BLaER1 (cell line): ENCODE measurements at regions not wholly inside any gene's neighbourhood (a gene's known extent, or its start where the extent isn't known, plus 50 kb on each side); places are given as distances from the start of the nearest gene placed in this dataset.
"Not testable (repeated sequence)": the region's sequence is repeated elsewhere in the genome, so short reads cannot be mapped to it uniquely, and the experiment has no call there.

Source experiments
- H3K27ac ChIP-seq: shearing (Covaris generic); formaldehyde crosslinking; 2 replicates; pipeline ENCODE4 v1.8.1; 2022
- H3K27me3 ChIP-seq: shearing (Covaris generic); formaldehyde crosslinking; 2 replicates; pipeline ENCODE4 v1.8.1; 2022
- H3K36me3 ChIP-seq: shearing (Covaris generic); formaldehyde crosslinking; 2 replicates; pipeline ENCODE4 v1.8.1; 2022
- H3K4me1 ChIP-seq: shearing (Covaris generic); formaldehyde crosslinking; 2 replicates; pipeline ENCODE4 v1.8.1; 2022
- H3K4me2 ChIP-seq: shearing (Covaris generic); formaldehyde crosslinking; 2 replicates; pipeline ENCODE4 v1.8.1; 2022
- H3K4me3 ChIP-seq: shearing (Covaris generic); formaldehyde crosslinking; 2 replicates; pipeline ENCODE4 v1.8.1; 2022
- H3K9ac ChIP-seq: shearing (Covaris generic); formaldehyde crosslinking; 2 replicates; pipeline ENCODE4 v1.8.1; 2022
- H3K9me3 ChIP-seq: shearing (Covaris generic); formaldehyde crosslinking; 2 replicates; pipeline ENCODE4 v1.8.1; 2022
- H4K20me1 ChIP-seq: shearing (Covaris generic); formaldehyde crosslinking; 2 replicates; pipeline ENCODE4 v1.8.1; 2022
- Cebpa-rat ChIP-seq: shearing (Covaris generic); IDR thresholded peaks from 2 replicates; pipeline ENCODE4 v1.8.1; 2022

GRCh38 chr4:102210806-102211205 is 134.5 kb downstream of the SLC39A8 start:
- not testable (repeated sequence) for H3K4me1 ChIP-seq, H3K36me3 ChIP-seq, H3K4me3 ChIP-seq, H3K27me3 ChIP-seq, H3K9ac ChIP-seq, H3K27ac ChIP-seq, H4K20me1 ChIP-seq, H3K4me2 ChIP-seq, H3K9me3 ChIP-seq

- not testable (repeated sequence) for H3K4me2 ChIP-seq, H3K27me3 ChIP-seq, H3K9ac ChIP-seq, H3K4me1 ChIP-seq, H3K36me3 ChIP-seq, H3K4me3 ChIP-seq, H3K27ac ChIP-seq, H4K20me1 ChIP-seq, H3K9me3 ChIP-seq
Measured at GRCh38 chr4:102204634-102205033, 140.6 kb downstream of the SLC39A8 start.

- TF ChIP-seq Cebpa-rat = no peak
- peaks cover 8% of the 10 kb centered on the region; the same call in 1 of the 2 replicates for H3K4me1 ChIP-seq
Measured at GRCh38 chr4:102196221-102196620, 149.1 kb downstream of the SLC39A8 start.

DNA sequence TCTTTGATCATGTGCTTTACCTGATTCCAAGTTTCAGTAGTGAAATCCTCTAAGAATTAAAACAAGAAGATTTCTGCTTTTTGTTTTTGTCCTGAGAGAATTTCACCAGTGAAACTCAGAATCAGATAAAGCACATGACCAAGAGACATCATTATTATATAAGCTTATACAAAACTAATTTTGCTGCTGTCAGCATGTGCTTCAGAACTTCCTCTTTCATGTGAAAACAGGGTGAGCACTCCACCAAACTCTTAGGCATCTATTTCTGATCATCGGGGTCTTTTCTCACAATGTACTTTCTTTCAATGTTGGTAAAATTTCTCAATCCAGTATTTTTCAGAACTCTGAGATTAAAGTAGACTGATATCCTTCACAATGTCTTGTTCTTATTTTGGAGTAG is 152.1 kb downstream of the SLC39A8 start:
- Histone ChIP-seq H3K4me1 (peaks cover 8% of the 10 kb centered on the region; the same call in 1 of the 2 replicates), H3K9ac (no peak overlapping the region), H3K27ac (no peak overlapping the region), H3K4me3 (no peak overlapping the region), H3K36me3 (no peaks in the 10 kb centered on the region), H3K9me3 (no peaks in the 10 kb centered on the region), H4K20me1 (no peaks in the 10 kb centered on the region), H3K27me3 (no peaks in the 10 kb centered on the region), H3K4me2 (no peak overlapping the region)
- no peak for TF ChIP-seq Cebpa-rat

More at GRCh38 chr4:102196221-102196620, 149.1 kb downstream of the SLC39A8 start:
- Histone ChIP-seq H3K36me3 (no peaks in the 10 kb centered on the region), H3K4me3 (no peak overlapping the region), H3K9ac (no peak overlapping the region), H3K27ac (no peak overlapping the region), H3K4me2 (no peak overlapping the region), H4K20me1 (no peaks in the 10 kb centered on the region), H3K9me3 (no peaks in the 10 kb centered on the region), H3K27me3 (no peaks in the 10 kb centered on the region)

- H3K9ac ChIP-seq = no peak overlapping the region
- H3K4me1 ChIP-seq = no peaks in the 10 kb centered on the region
- H3K9me3 ChIP-seq = no peaks in the 10 kb centered on the region
- no peak overlapping the region for H3K27ac ChIP-seq
- H3K4me3 ChIP-seq = no peak overlapping the region
- no peaks in the 10 kb centered on the region for H4K20me1 ChIP-seq
- no peak overlapping the region for H3K4me2 ChIP-seq
- H3K27me3 ChIP-seq = no peaks in the 10 kb centered on the region
- H3K36me3 ChIP-seq = no peaks in the 10 kb centered on the region
- TF ChIP-seq Cebpa-rat = no peak
Measured at GRCh38 chr4:102180046-102180445, 165.2 kb downstream of the SLC39A8 start.

DNA sequence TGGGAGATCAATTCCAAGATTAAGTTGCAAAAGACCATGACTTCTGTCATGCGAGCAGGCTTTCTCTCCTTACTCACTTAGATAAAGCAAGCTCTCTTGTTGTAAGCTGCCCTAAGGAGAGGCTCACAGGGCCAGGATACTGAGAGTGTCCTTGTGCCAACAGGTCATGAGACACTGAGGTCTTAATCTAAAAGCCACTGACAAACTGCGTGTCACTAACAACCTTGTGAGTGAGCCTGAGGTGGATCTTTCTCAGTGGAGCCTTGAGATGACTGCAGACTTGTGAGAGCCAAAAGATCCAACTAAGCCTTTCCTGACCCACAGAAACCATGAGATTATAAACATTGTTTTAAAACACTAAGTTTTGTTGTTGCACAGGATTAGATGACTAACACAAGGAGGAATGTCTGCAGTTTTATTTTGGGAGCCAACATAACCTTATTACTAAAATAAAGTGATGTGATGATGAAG is 170.5 kb downstream of the SLC39A8 start:
- no peak overlapping the region for H3K4me2 ChIP-seq
- TF ChIP-seq Cebpa-rat = no peak

DNA sequence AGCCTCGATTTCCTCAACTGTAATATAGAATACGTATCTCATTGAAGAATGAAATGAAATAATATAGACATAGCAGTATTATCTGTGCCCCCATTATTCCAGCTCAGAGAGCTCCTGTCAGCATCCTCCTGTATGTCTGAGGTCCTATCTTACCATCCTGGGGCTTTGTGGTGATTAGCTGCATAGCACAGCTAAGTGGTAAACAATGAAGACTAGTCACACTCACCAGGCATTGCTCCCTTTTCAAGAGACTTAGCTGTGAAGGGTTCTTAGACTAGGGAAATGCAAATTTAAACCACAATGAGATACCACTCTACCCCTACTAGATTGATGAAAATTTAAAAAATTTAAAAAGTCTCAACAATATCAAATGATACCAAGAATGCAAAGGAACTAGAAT is 172.9 kb downstream of the SLC39A8 start:
- Histone ChIP-seq H3K4me3 (no peak overlapping the region), H3K4me1 (peaks cover 9% of the 10 kb centered on the region), H3K9me3 (no peaks in the 10 kb centered on the region), H3K27me3 (no peaks in the 10 kb centered on the region), H3K36me3 (no peaks in the 10 kb centered on the region), H3K4me2 (no peak overlapping the region), H3K27ac (no peak overlapping the region), H3K9ac (no peak overlapping the region), H4K20me1 (no peaks in the 10 kb centered on the region)
- TF ChIP-seq Cebpa-rat = no peak

More for the DNA sequence above, 170.5 kb downstream of the SLC39A8 start:
- Histone ChIP-seq H3K36me3 (no peaks in the 10 kb centered on the region), H3K9ac (no peak overlapping the region), H3K27ac (no peak overlapping the region), H4K20me1 (no peaks in the 10 kb centered on the region), H3K4me3 (no peak overlapping the region), H3K9me3 (no peaks in the 10 kb centered on the region), H3K4me1 (peaks cover 2% of the 10 kb centered on the region), H3K27me3 (no peaks in the 10 kb centered on the region)

- H3K4me3 ChIP-seq = no peak overlapping the region
- TF ChIP-seq Cebpa-rat = no peak
- H3K9ac ChIP-seq = no peak overlapping the region
- no peaks in the 10 kb centered on the region for H3K9me3 ChIP-seq
- no peaks in the 10 kb centered on the region for H3K36me3 ChIP-seq
- H3K27ac ChIP-seq = no peak overlapping the region
- no peaks in the 10 kb centered on the region for H4K20me1 ChIP-seq
- peaks cover 9% of the 10 kb centered on the region for H3K4me1 ChIP-seq
- no peaks in the 10 kb centered on the region for H3K27me3 ChIP-seq
- no peak overlapping the region for H3K4me2 ChIP-seq
Measured at GRCh38 chr4:102170910-102171309, 174.4 kb downstream of the SLC39A8 start.

- Histone ChIP-seq H4K20me1 (no peaks in the 10 kb centered on the region), H3K4me3 (no peak overlapping the region), H3K27ac (no peak overlapping the region), H3K27me3 (no peaks in the 10 kb centered on the region), H3K9ac (no peak overlapping the region), H3K9me3 (no peaks in the 10 kb centered on the region), H3K4me1 (peaks cover 9% of the 10 kb centered on the region), H3K36me3 (no peaks in the 10 kb centered on the region), H3K4me2 (peak overlapping the region; percentile 27)
- TF ChIP-seq Cebpa-rat = no peak
Measured at GRCh38 chr4:102169345-102169744, 175.9 kb downstream of the SLC39A8 start.

GRCh38 chr4:102168580-102168979 is 176.7 kb downstream of the SLC39A8 start:
- Histone ChIP-seq H3K36me3 (no peaks in the 10 kb centered on the region), H3K4me2 (no peak overlapping the region), H3K9me3 (no peaks in the 10 kb centered on the region), H3K4me3 (no peak overlapping the region), H3K4me1 (peaks cover 9% of the 10 kb centered on the region), H3K27me3 (no peaks in the 10 kb centered on the region), H4K20me1 (no peaks in the 10 kb centered on the region), H3K9ac (no peak overlapping the region), H3K27ac (no peak overlapping the region)
- no peak for TF ChIP-seq Cebpa-rat

DNA sequence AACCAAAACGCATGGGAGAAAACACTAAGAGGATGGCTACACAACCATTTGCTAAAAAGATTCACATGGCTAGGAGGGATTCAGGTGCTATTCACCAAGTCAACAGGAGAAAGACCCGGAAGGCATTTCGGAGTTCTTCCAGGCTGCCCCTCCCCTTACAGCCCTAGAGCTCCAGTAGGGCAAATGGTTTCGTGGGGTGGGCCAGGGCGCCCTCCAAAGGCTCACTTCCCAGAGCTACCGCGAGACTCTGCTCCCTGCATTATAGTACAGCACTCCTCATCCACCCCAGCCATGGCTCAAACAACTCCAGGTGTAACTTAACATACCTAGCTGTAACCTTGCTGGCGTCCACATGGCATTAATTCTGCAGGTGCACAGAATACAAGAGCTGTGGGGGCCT is 179.7 kb downstream of the SLC39A8 start:
- no peak overlapping the region for H3K4me3 ChIP-seq
- H3K4me1 ChIP-seq = peaks cover 9% of the 10 kb centered on the region
- H3K9me3 ChIP-seq = no peaks in the 10 kb centered on the region
- H4K20me1 ChIP-seq = no peaks in the 10 kb centered on the region
- no peaks in the 10 kb centered on the region for H3K27me3 ChIP-seq
- H3K27ac ChIP-seq = no peak overlapping the region
- H3K9ac ChIP-seq = no peak overlapping the region
- no peak overlapping the region for H3K4me2 ChIP-seq
- no peak for TF ChIP-seq Cebpa-rat
- no peaks in the 10 kb centered on the region for H3K36me3 ChIP-seq
